ENCODE measurements at regions not wholly inside any gene's neighbourhood (a gene's known extent, or its start where the extent isn't known, plus 50 kb on each side); places are given as distances from the start of the nearest gene placed in this dataset.

DNA sequence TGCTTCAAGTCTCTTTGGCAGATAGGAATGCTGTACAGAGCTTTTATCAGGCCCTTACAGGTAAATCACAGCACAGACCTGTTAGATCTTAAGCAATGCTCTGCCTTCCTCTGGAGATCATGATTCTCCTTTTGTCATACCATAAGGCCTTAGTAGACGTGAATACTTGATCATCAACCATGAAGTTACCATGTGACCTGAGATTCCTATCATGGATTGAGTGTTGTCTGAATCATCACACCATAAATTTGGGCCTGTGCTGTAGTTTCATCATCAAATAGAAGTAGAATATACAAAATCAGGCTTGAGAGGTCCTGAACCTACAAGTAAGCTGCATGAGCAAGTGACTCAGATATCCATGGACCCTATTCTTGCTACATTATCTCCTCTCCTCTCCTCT is 466.8 kb upstream of the INTU start:
- TF ChIP-seq, protein P1, sequence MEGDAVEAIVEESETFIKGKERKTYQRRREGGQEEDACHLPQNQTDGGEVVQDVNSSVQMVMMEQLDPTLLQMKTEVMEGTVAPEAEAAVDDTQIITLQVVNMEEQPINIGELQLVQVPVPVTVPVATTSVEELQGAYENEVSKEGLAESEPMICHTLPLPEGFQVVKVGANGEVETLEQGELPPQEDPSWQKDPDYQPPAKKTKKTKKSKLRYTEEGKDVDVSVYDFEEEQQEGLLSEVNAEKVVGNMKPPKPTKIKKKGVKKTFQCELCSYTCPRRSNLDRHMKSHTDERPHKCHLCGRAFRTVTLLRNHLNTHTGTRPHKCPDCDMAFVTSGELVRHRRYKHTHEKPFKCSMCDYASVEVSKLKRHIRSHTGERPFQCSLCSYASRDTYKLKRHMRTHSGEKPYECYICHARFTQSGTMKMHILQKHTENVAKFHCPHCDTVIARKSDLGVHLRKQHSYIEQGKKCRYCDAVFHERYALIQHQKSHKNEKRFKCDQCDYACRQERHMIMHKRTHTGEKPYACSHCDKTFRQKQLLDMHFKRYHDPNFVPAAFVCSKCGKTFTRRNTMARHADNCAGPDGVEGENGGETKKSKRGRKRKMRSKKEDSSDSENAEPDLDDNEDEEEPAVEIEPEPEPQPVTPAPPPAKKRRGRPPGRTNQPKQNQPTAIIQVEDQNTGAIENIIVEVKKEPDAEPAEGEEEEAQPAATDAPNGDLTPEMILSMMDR (IDR thresholded peaks at IDR 0.05; ENCODE audit: low read length), result no peak
- TF ChIP-seq EZH2 (optimal IDR thresholded peaks at IDR 0.05; ENCODE audit: low read depth, low read length), result no peak
- TF ChIP-seq EZH2phosphoT487 (IDR thresholded peaks at IDR 0.05; ENCODE audit: low read length), result no peak
